ENCODE measurements at regions not wholly inside any gene's neighbourhood (a gene's known extent, or its start where the extent isn't known, plus 50 kb on each side); places are given as distances from the start of the nearest gene placed in this dataset.

DNA sequence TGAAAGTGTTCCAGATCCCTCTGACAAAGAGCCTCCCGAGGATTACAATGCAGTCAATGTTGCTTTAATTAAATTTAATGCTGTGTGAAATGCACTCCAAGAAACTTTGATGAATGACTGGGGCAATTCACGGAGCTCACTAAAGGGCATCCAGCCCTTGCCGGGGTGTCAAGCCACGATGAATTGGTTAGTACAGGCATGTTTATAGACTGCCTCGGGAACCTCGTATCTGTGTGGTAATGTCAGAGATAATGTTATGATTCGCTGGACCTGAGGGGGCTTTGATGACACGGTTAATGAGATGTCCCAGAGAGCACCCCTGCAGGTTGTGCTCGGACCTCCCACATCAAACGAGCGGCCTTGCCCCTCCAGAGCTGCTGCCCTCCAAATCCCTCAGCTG lies 428.8 kb downstream of the NKX6-1 start:
- TF ChIP-seq TAF1 (IDR thresholded peaks at IDR 0.05; ENCODE audit: borderline replicate concordance, insufficient read depth, low read length) (no peak), SIN3A (IDR thresholded peaks at IDR 0.05; ENCODE audit: borderline replicate concordance, insufficient read depth, low read length) (no peak)
- TF ChIP-seq, protein P1, sequence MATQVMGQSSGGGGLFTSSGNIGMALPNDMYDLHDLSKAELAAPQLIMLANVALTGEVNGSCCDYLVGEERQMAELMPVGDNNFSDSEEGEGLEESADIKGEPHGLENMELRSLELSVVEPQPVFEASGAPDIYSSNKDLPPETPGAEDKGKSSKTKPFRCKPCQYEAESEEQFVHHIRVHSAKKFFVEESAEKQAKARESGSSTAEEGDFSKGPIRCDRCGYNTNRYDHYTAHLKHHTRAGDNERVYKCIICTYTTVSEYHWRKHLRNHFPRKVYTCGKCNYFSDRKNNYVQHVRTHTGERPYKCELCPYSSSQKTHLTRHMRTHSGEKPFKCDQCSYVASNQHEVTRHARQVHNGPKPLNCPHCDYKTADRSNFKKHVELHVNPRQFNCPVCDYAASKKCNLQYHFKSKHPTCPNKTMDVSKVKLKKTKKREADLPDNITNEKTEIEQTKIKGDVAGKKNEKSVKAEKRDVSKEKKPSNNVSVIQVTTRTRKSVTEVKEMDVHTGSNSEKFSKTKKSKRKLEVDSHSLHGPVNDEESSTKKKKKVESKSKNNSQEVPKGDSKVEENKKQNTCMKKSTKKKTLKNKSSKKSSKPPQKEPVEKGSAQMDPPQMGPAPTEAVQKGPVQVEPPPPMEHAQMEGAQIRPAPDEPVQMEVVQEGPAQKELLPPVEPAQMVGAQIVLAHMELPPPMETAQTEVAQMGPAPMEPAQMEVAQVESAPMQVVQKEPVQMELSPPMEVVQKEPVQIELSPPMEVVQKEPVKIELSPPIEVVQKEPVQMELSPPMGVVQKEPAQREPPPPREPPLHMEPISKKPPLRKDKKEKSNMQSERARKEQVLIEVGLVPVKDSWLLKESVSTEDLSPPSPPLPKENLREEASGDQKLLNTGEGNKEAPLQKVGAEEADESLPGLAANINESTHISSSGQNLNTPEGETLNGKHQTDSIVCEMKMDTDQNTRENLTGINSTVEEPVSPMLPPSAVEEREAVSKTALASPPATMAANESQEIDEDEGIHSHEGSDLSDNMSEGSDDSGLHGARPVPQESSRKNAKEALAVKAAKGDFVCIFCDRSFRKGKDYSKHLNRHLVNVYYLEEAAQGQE (IDR thresholded peaks at IDR 0.05; ENCODE audit: insufficient read depth in 1 of 2, low read depth in 2 of 2, low read length in 2 of 2): 0 out of 4 replicates have a peak, but pooled peaks of 1 of the 2 experiments have one; percentile 13

DNA sequence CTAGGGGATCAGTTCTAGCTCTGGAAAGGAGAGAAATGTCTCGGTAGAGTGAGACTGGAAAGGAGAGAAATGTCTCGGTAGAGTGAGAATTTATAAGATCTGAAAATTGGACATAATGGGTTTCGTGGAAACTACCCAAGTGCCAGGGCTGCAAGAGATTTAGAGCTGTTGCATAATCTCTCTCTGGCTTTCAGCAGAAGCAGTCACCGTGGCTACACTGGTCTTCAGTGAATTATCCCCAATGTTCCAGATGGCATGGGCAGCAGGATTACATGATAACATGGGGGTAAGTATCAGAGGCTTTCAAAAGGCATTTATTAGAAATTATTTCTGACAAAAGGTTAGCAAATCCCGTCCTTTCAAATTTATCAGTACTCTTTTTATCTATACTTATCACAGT lies 435.5 kb downstream of the NKX6-1 start:
- TF ChIP-seq POLR2AphosphoS5 (IDR thresholded peaks at IDR 0.05; ENCODE audit: low read depth, low read length): no peak
- TF ChIP-seq, protein P1 (IDR thresholded peaks at IDR 0.05; ENCODE audit: insufficient read depth in 1 of 2, low read depth in 2 of 2, low read length in 2 of 2): no peak
- no peak for TF ChIP-seq TAF1 (IDR thresholded peaks at IDR 0.05; ENCODE audit: borderline replicate concordance, insufficient read depth, low read length)
- no peak for TF ChIP-seq FOXP2 (optimal IDR thresholded peaks at IDR 0.05; ENCODE audit: borderline replicate concordance, extremely low read depth, extremely low read length, insufficient read depth)
- TF ChIP-seq SIN3A (IDR thresholded peaks at IDR 0.05; ENCODE audit: borderline replicate concordance, insufficient read depth, low read length): no peak

DNA sequence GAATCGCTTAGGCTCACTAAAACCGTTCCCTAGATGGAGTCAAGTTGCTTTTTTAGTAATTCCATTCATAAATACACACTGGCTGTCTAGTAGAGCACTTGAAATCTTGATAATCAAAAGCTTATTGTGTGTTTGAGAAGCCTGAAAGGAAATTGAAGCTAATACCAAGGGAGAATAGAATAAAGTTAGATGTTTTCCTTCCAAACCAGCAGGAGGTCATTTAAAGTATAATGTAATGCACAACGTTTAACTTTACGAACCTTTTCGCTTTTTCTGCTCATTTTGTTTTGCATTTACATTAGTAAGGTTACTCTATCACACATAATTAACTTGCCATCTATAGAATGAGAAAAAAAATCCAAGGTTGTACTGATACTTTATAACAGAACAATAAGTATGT lies 440.9 kb downstream of the NKX6-1 start:
- TF ChIP-seq FOXP2 (optimal IDR thresholded peaks at IDR 0.05; ENCODE audit: borderline replicate concordance, extremely low read depth, extremely low read length, insufficient read depth): no peak
- TF ChIP-seq POLR2AphosphoS5 (IDR thresholded peaks at IDR 0.05; ENCODE audit: low read depth, low read length): no peak
- TF ChIP-seq SIN3A (IDR thresholded peaks at IDR 0.05; ENCODE audit: borderline replicate concordance, insufficient read depth, low read length): no peak
- TF ChIP-seq TAF1 (IDR thresholded peaks at IDR 0.05; ENCODE audit: borderline replicate concordance, insufficient read depth, low read length): no peak
- TF ChIP-seq, protein P1 (IDR thresholded peaks at IDR 0.05; ENCODE audit: insufficient read depth in 1 of 2, low read depth in 2 of 2, low read length in 2 of 2): no peak

DNA sequence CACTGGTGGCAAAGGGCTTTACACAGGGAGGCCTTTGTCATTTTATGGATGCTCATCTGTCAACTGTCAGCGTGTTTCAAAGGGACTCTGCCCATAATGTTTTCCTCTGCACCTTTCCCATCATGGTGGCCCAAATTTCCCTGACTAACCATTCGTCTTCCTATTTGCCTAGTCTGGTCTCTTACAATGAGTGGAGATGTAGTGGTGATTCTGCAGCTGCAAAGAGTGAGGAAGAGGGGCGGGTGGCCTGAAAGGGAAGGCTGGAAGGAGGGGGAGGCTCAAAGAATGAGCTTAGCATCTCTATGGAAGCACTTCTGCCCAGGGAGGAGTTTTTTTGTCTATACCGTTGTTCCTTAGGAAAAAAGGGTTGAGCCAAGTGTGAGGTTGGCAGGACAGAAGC lies 447.5 kb downstream of the NKX6-1 start:
- TF ChIP-seq TAF1 (IDR thresholded peaks at IDR 0.05; ENCODE audit: borderline replicate concordance, insufficient read depth, low read length) (no peak), SIN3A (IDR thresholded peaks at IDR 0.05; ENCODE audit: borderline replicate concordance, insufficient read depth, low read length) (no peak)

DNA sequence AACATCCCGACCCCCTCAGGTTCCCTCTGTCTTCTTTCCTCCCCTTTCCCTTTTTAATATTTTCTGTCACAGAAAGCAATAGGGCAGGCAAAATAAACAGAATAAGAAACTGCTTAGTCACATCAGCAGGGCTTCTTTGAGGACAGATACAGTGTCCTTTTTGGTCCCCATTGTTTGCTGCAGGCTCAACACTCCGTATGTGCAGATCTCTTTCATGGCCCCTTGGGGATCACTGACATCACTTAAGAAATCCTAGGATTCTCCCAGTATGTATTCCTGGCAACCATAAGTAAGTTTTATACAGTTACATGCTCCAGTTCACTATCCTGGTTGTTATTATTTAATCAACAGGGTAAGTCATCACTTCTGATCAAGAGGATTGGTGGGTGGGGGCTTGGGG lies 448.0 kb downstream of the NKX6-1 start:
- TF ChIP-seq, protein P1 (IDR thresholded peaks at IDR 0.05; ENCODE audit: insufficient read depth in 1 of 2, low read depth in 2 of 2, low read length in 2 of 2): no peak
- no peak for TF ChIP-seq POLR2AphosphoS5 (IDR thresholded peaks at IDR 0.05; ENCODE audit: low read depth, low read length)
- no peak for TF ChIP-seq TAF1 (IDR thresholded peaks at IDR 0.05; ENCODE audit: borderline replicate concordance, insufficient read depth, low read length)
- no peak for TF ChIP-seq SIN3A (IDR thresholded peaks at IDR 0.05; ENCODE audit: borderline replicate concordance, insufficient read depth, low read length)
- no peak for TF ChIP-seq FOXP2 (optimal IDR thresholded peaks at IDR 0.05; ENCODE audit: borderline replicate concordance, extremely low read depth, extremely low read length, insufficient read depth)

All from PFSK-1 (cell line).